ENCODE measurements at regions not wholly inside any gene's neighbourhood (a gene's known extent, or its start where the extent isn't known, plus 50 kb on each side); places are given as distances from the start of the nearest gene placed in this dataset.

GRCh38 chr2:145096582-145096981, 576.7 kb upstream of the ZEB2 start:
- DNase-seq (ENCODE audit: low read depth) = peak; percentile 56
- H3K4me3 ChIP-seq (ENCODE audit: low read depth, low read length) = no peak overlapping the region
- no peak for TF ChIP-seq CTCF (conservative IDR thresholded peaks at IDR 0.05; ENCODE audit: low read depth, low read length)

GRCh38 chr2:145095641-145096435, 575.9 kb upstream of the ZEB2 start:
- no peak overlapping the region for H3K4me3 ChIP-seq (ENCODE audit: low read depth, low read length)
- TF ChIP-seq CTCF (conservative IDR thresholded peaks at IDR 0.05; ENCODE audit: low read depth, low read length) = no peak
- DNase-seq (ENCODE audit: low read depth) = no peak

DNA sequence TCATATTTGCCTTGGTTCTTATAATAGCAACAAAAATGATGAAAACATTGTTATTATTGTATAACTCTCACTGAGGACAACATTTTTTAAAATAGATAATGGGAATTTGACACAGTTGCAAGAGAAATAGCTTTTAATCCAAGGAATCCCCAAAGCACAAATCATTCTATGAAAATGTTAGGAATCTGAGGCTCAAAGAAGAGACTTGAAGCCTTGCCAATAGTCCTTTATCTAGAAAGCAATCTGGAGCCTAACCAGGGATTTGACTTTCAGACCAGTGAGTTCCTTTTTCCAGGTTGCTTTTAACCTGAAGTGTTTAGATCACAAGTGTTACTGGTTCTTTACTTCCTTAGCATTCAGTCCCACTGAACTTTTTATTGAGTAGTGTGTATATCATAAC, 574.5 kb upstream of the ZEB2 start:
- TF ChIP-seq CTCF (conservative IDR thresholded peaks at IDR 0.05; ENCODE audit: low read depth, low read length) = no peak
- H3K4me3 ChIP-seq (ENCODE audit: low read depth, low read length) = no peak overlapping the region
- no peak for DNase-seq (ENCODE audit: low read depth)

- no peak for TF ChIP-seq CTCF (conservative IDR thresholded peaks at IDR 0.05; ENCODE audit: low read depth, low read length)
- no peak for DNase-seq (ENCODE audit: low read depth)
- no peak overlapping the region for H3K4me3 ChIP-seq (ENCODE audit: low read depth, low read length)
These were observed 572.0 kb upstream of the ZEB2 start for GRCh38 chr2:145091967-145092366.

GRCh38 chr2:145090841-145091761, 571.2 kb upstream of the ZEB2 start:
- H3K4me3 ChIP-seq (ENCODE audit: low read depth, low read length) = no peak overlapping the region
- no peak for TF ChIP-seq CTCF (conservative IDR thresholded peaks at IDR 0.05; ENCODE audit: low read depth, low read length)
- DNase-seq (ENCODE audit: low read depth) = no peak

DNA sequence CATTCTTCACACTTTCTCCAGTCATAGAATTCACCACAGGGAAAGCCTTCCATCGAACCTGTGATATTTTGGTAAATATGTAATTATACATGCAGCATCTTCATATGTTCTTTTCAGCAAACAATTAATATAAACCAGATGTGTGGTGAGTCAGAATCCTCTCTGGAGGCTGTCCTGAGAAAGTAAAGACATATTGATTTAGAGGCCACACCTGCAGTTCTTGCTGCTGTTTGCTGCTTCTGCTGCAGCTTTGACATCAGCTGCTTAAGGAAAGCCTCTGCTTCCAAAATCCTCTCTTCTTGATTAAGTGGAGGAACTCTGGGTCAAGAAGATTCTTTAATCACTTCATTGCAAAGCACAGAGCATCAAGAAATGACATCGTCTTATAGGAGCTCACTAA, 568.8 kb upstream of the ZEB2 start:
- H3K4me3 ChIP-seq (ENCODE audit: low read depth, low read length) = no peak overlapping the region
- no peak for TF ChIP-seq CTCF (conservative IDR thresholded peaks at IDR 0.05; ENCODE audit: low read depth, low read length)
- no peak for DNase-seq (ENCODE audit: low read depth)
